Colonic mucosa (tissue), 4 donors: ENCODE measurements at regions not wholly inside any gene's neighbourhood (a gene's known extent, or its start where the extent isn't known, plus 50 kb on each side); places are given as distances from the start of the nearest gene placed in this dataset.

Experiments
- DNase-seq: peaks from one replicate; pipeline ENCODE4 v3.0.0-alpha.2; 2020
- H3K27ac ChIP-seq: fragments of 200-600 bp; one replicate; pipeline ENCODE4 v1.8.0; 2021
- H3K27me3 ChIP-seq: fragments of 200-600 bp; one replicate; pipeline ENCODE4 v1.8.0; 2021
- H3K36me3 ChIP-seq: fragments of 200-600 bp; one replicate; pipeline ENCODE4 v1.8.0; 2021
- H3K4me1 ChIP-seq: fragments of 200-600 bp; one replicate; pipeline ENCODE4 v1.8.0; 2021; ENCODE audit warnings: mild to moderate bottlenecking
- H3K4me3 ChIP-seq: fragments of 200-600 bp; one replicate; pipeline ENCODE4 v1.8.0; 2021
- H3K9ac ChIP-seq, 2 donors: one replicate each; pipeline ENCODE4 v1.7.0; 2013; ENCODE audit warnings: control low read depth in 2 of 2, low read depth in 2 of 2, low read length in 2 of 2
- H3K9me3 ChIP-seq: fragments of 200-600 bp; one replicate; pipeline ENCODE4 v1.8.0; 2021
- intact Hi-C: fragments of 100-400 bp; cut with DNase I; formaldehyde crosslinking; loops from one replicate; pipeline ENCODE4 v1.14.1; 2022
- TF ChIP-seq, protein P1 (sequence below): fragments of 200-600 bp; IDR thresholded peaks from one replicate; pipeline ENCODE4 v1.8.0; 2022; ENCODE audit warnings: antibody characterized with exemption, mild to moderate bottlenecking
- donor health status: healthy.
- donor health status: DM: no; HTN: no; CAD: no.
- donor health status: DM: no; HTN: no; CAD: no.

DNA sequence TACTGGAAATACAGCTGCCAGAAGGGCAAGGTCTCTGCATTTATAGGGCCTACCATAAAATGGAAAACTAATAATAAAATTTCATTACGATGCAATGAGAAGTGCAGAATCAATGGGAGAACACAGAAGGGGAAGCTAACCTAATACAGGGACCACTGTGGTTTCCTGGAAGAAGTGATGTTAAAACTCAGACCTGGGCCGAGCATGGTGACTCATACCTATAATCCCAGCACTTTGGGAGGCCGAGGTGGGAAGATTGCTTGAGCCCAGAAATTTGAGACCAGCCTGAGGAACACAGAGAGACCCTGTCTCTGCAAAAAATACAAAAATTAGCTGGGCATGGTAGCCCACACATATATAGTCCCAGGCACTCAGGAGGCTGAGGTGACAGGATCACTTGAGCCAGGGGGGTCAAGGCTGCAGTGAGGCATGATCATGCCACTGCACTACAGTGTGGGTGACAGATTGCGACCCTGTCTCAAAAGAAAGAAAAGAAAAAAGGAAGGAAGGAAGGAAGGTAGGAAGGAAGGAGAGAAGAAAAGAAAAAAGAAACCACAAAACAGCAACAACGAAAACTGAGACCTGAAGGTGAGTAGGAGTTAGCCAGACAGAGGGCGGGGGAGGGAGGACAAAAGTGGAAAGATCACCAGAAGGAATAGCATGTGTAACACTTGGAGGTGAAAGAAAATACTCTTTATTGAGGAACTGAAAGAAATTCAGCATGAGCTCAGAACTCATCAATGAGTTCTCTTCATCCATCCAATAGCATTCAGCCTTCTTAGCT, 58.3 kb upstream of the DTNA start:
- H3K4me3 ChIP-seq, result no peak overlapping the region
- TF ChIP-seq, protein P1, sequence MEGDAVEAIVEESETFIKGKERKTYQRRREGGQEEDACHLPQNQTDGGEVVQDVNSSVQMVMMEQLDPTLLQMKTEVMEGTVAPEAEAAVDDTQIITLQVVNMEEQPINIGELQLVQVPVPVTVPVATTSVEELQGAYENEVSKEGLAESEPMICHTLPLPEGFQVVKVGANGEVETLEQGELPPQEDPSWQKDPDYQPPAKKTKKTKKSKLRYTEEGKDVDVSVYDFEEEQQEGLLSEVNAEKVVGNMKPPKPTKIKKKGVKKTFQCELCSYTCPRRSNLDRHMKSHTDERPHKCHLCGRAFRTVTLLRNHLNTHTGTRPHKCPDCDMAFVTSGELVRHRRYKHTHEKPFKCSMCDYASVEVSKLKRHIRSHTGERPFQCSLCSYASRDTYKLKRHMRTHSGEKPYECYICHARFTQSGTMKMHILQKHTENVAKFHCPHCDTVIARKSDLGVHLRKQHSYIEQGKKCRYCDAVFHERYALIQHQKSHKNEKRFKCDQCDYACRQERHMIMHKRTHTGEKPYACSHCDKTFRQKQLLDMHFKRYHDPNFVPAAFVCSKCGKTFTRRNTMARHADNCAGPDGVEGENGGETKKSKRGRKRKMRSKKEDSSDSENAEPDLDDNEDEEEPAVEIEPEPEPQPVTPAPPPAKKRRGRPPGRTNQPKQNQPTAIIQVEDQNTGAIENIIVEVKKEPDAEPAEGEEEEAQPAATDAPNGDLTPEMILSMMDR, result no peak
- no peak overlapping the region for H3K27ac ChIP-seq
- intact Hi-C loops, result no loop called here
- no peak overlapping the region for H3K9ac ChIP-seq
- H3K4me1 ChIP-seq, result no peaks in the 10 kb centered on the region
- H3K36me3 ChIP-seq, result no peaks in the 10 kb centered on the region
- no peak for DNase-seq
- no peaks in the 10 kb centered on the region for H3K27me3 ChIP-seq
- H3K9me3 ChIP-seq, result no peaks in the 10 kb centered on the region

DNA sequence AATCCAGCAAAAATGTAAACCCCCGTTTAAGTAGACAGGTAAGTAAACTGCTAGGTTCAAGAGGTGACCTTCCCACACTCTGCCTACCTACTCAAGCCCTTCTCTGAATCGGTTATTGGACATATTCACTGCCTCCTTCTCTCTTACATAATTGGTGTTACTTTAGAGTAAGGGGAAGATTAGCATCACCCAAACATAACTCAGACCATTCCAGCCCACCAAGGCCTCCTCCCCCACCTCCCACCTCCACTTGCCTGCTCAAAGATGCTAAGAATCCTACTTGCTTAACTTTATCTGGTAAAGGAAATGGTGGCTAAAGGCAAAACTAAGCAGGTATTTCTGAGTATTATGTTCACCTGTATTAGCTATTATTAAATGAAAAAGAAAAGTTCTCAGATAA, 55.0 kb upstream of the DTNA start:
- Histone ChIP-seq H3K4me3 (no peak overlapping the region), H3K27ac (no peak overlapping the region), H3K27me3 (no peaks in the 10 kb centered on the region), H3K4me1 (no peaks in the 10 kb centered on the region), H3K36me3 (no peaks in the 10 kb centered on the region), H3K9ac (no peak overlapping the region), H3K9me3 (no peaks in the 10 kb centered on the region)
- DNase-seq, result no peak
- intact Hi-C loops, result no loop called here
- TF ChIP-seq, protein P1, result no peak

DNA sequence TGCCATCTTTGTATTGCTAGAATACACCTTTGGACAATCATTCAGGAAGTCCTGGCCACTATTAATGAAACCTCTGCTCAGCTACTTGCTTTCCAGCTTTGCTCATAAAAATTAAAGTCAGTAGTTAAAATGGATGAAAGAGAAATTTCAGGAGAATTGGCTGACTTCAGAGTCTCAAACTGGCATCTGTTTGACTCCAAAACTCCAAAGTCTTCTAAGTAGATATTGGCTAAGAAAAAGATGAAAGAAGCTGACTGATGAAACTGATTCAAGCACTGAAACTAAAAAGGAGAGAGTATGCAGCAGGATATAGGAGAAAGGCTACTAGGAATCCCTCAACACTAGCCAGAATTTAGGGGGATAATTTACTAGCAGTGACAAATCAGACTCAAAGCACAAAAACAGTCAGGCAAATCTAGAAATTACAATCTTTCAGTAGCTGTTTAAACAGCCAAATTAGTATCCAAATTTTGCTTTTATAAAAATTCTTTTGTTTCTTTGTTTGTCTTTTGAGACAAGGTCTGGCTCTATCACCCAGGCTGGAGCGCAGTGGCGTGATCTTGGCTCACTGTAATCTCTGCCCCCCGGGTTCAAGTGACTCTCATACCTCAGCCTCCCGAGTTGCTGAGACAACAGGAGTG, 52.1 kb upstream of the DTNA start:
- TF ChIP-seq, protein P1, result no peak
- intact Hi-C loops, result no loop called here
- Histone ChIP-seq H3K9me3 (no peaks in the 10 kb centered on the region), H3K27ac (no peak overlapping the region), H3K4me3 (no peak overlapping the region), H3K9ac (no peak overlapping the region), H3K4me1 (no peaks in the 10 kb centered on the region), H3K27me3 (no peaks in the 10 kb centered on the region), H3K36me3 (no peaks in the 10 kb centered on the region)
- DNase-seq, result no peak

DNA sequence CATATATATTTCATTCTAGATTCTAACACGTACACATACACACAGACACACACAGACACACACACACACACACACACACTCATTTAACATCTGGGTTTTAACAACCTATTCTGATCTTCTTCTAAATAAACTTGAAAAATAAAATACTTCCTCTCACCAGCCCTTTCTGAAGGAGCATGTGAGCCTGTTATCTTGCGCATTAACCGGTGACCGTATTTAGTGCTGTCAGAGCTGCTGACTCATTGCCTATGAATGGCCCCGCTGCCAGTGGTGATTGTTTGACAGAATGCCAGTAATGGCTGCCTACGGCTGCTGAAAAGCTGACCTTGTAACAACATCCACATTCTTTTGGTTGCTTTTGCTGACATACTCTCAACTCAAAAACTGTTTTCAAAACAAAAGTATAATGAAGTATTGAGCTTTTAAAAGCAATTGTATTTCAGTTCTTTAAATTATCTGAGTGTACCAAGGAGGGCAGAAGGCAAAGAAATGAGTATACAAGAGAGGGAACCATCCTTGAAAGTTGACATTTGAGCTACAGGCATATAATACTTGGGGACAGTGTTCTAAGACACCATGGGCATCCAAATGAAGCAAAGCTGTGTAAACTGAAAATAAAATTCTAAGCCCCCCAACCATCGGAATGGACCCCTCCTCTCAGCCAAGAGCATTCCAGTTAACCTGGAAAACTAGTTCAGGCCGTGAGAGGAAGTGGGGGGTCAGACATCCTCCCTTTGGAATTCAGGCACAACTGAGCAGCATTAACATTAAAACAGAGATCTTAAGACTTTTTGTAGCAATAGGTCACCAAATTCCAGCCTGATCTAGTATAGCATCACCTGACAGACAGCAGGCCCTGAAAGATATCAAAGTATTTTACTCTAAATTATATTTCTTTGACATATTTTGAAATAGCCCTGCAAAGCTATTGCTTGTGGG, 50.2 kb upstream of the DTNA start:
- H3K9ac ChIP-seq, result no peak overlapping the region
- DNase-seq, result peak; percentile 74
- H3K36me3 ChIP-seq, result no peaks in the 10 kb centered on the region
- no peak overlapping the region for H3K4me3 ChIP-seq
- peak overlapping the region; percentile 1 for H3K27ac ChIP-seq
- intact Hi-C loops, result loop anchor here (5.0 kb wide), 1 partner anchor 127 kb away; no protein-coding TSS in a partner anchor
- TF ChIP-seq, protein P1, result no peak
- no peaks in the 10 kb centered on the region for H3K9me3 ChIP-seq
- no peaks in the 10 kb centered on the region for H3K27me3 ChIP-seq
- no peaks in the 10 kb centered on the region for H3K4me1 ChIP-seq
